Neural progenitor cell (in vitro differentiated cells): ENCODE measurements at regions not wholly inside any gene's neighbourhood (a gene's known extent, or its start where the extent isn't known, plus 50 kb on each side); places are given as distances from the start of the nearest gene placed in this dataset.

Experiments
- DNase-seq: peaks from one replicate; pipeline ENCODE4 v3.0.0-alpha.2; 2016; ENCODE audit warnings: low spot score
- H2AFZ ChIP-seq: fragments of 200-600 bp; sonication (generic); replicated peaks from 2 replicates; pipeline ENCODE4 v1.6.1; 2016; ENCODE audit warnings: antibody characterized with exemption
- H3F3A ChIP-seq: fragments of 200-600 bp; sonication (generic); 2 replicates; pipeline ENCODE4 v1.6.1; 2016; ENCODE audit warnings: antibody characterized with exemption, low read depth
- H3K27ac ChIP-seq: fragments of 200-600 bp; sonication (generic); 2 replicates; pipeline ENCODE4 v1.5.1; 2016; ENCODE audit warnings: mild to moderate bottlenecking
- H3K27me3 ChIP-seq: fragments of 200-600 bp; sonication (generic); 2 replicates; pipeline ENCODE4 v1.6.1; 2016; ENCODE audit warnings: mild to moderate bottlenecking, moderate library complexity
- H3K36me3 ChIP-seq: fragments of 200-600 bp; sonication (generic); 2 replicates; pipeline ENCODE4 v1.5.1; 2016
- H3K4me1 ChIP-seq: fragments of 200-600 bp; sonication (generic); 2 replicates; pipeline ENCODE4 v1.6.1; 2016; ENCODE audit warnings: mixed run types
- H3K4me2 ChIP-seq: fragments of 200-600 bp; sonication (generic); 2 replicates; pipeline ENCODE4 v1.6.1; 2016
- H3K4me3 ChIP-seq: fragments of 200-600 bp; sonication (generic); 2 replicates; pipeline ENCODE4 v1.5.1; 2016
- H3K79me2 ChIP-seq: fragments of 200-600 bp; sonication (generic); 2 replicates; pipeline ENCODE4 v1.6.1; 2016; ENCODE audit warnings: low read depth
- H3K9ac ChIP-seq: fragments of 200-600 bp; sonication (generic); 2 replicates; pipeline ENCODE4 v1.6.1; 2016
- H3K9me3 ChIP-seq: fragments of 200-600 bp; sonication (generic); 2 replicates; pipeline ENCODE4 v1.5.1; 2016; ENCODE audit warnings: low read depth
- H4K20me1 ChIP-seq: fragments of 200-600 bp; sonication (generic); 2 replicates; pipeline ENCODE4 v1.6.1; 2016; ENCODE audit warnings: low read depth
- H3K27ac Mint-ChIP-seq: 3 replicates; pipeline ENCODE4 v1.8.0; 2021; ENCODE audit warnings: mixed read lengths
- H3K27me3 Mint-ChIP-seq: 2 replicates; pipeline ENCODE4 v1.8.0; 2022; ENCODE audit warnings: low read depth, mild to moderate bottlenecking, inconsistent platforms, moderate library complexity, mixed read lengths; ENCODE audit not compliant: insufficient read depth
- H3K36me3 Mint-ChIP-seq: 3 replicates; pipeline ENCODE4 v1.8.0; 2021; ENCODE audit warnings: mixed read lengths
- H3K4me1 Mint-ChIP-seq: 3 replicates; pipeline ENCODE4 v1.8.0; 2021; ENCODE audit warnings: mixed read lengths
- H3K4me3 Mint-ChIP-seq: 3 replicates; pipeline ENCODE4 v1.8.0; 2021; ENCODE audit warnings: mild to moderate bottlenecking, moderate library complexity, mixed read lengths
- H3K9me3 Mint-ChIP-seq: 3 replicates; pipeline ENCODE4 v1.8.0; 2020; ENCODE audit warnings: mixed read lengths
- CTCF ChIP-seq: fragments of 200-600 bp; sonication (generic); IDR thresholded peaks from 2 replicates; pipeline ENCODE4 v1.5.1; 2017; ENCODE audit warnings: antibody characterized with exemption, mild to moderate bottlenecking
- EZH2 ChIP-seq: fragments of 200-600 bp; sonication (generic); IDR thresholded peaks from 2 replicates; pipeline ENCODE4 v1.6.1; 2017; ENCODE audit warnings: antibody characterized with exemption, mild to moderate bottlenecking, moderate library complexity
- EZH2phosphoT487 ChIP-seq: fragments of 200-600 bp; sonication (generic); IDR thresholded peaks from 2 replicates; pipeline ENCODE4 v1.6.1; 2017; ENCODE audit warnings: antibody characterized with exemption

- Mint-ChIP-seq H3K27ac (no peak overlapping the region), H3K27me3 (no peaks in the 10 kb centered on the region), H3K9me3 (no peaks in the 10 kb centered on the region), H3K36me3 (no peaks in the 10 kb centered on the region), H3K4me3 (no peak overlapping the region), H3K4me1 (peaks cover 7% of the 10 kb centered on the region)
- DNase-seq = no peak
- peak overlapping the region; percentile 60 for H2AFZ ChIP-seq
- H3K4me3 ChIP-seq = no peak overlapping the region
- H3K79me2 ChIP-seq = no peaks in the 10 kb centered on the region
- no peak overlapping the region for H3K4me2 ChIP-seq
- no peaks in the 10 kb centered on the region for H3K4me1 ChIP-seq
- H3F3A ChIP-seq = no peaks in the 10 kb centered on the region
- H3K27ac ChIP-seq = no peak overlapping the region
- no peaks in the 10 kb centered on the region for H4K20me1 ChIP-seq
- no peaks in the 10 kb centered on the region for H3K9me3 ChIP-seq
- no peak overlapping the region for H3K9ac ChIP-seq
- no peak for TF ChIP-seq CTCF
- TF ChIP-seq EZH2phosphoT487 = no peak
- TF ChIP-seq EZH2 = no peak
- H3K36me3 ChIP-seq = no peaks in the 10 kb centered on the region
- H3K27me3 ChIP-seq = no peaks in the 10 kb centered on the region
Observed at GRCh38 chr1:60575326-60575977, 501.9 kb upstream of the C1orf87 start.

- no peaks in the 10 kb centered on the region for H3K79me2 ChIP-seq
- H3K4me1 Mint-ChIP-seq = peaks cover 7% of the 10 kb centered on the region
- no peak overlapping the region for H3K9ac ChIP-seq
- no peaks in the 10 kb centered on the region for H3K36me3 ChIP-seq
- no peak overlapping the region for H3K4me3 Mint-ChIP-seq
- H2AFZ ChIP-seq = no peak overlapping the region
- peaks cover 5% of the 10 kb centered on the region for H3K27me3 Mint-ChIP-seq
- H3K27me3 ChIP-seq = no peaks in the 10 kb centered on the region
- no peaks in the 10 kb centered on the region for H3K9me3 Mint-ChIP-seq
- H3K36me3 Mint-ChIP-seq = no peaks in the 10 kb centered on the region
- H3K9me3 ChIP-seq = no peaks in the 10 kb centered on the region
- no peak overlapping the region for H3K27ac Mint-ChIP-seq
- H3K4me3 ChIP-seq = no peak overlapping the region
- TF ChIP-seq CTCF = no peak
- no peak for TF ChIP-seq EZH2
- TF ChIP-seq EZH2phosphoT487 = no peak
- no peaks in the 10 kb centered on the region for H3K4me1 ChIP-seq
- H3F3A ChIP-seq = no peaks in the 10 kb centered on the region
- no peak overlapping the region for H3K27ac ChIP-seq
- no peak for DNase-seq
- no peaks in the 10 kb centered on the region for H4K20me1 ChIP-seq
- H3K4me2 ChIP-seq = no peak overlapping the region
Observed at GRCh38 chr1:60573726-60574409, 500.3 kb upstream of the C1orf87 start.

- Histone ChIP-seq H4K20me1 (no peaks in the 10 kb centered on the region), H3K9ac (no peak overlapping the region), H3F3A (no peaks in the 10 kb centered on the region), H3K4me2 (no peak overlapping the region), H3K9me3 (no peaks in the 10 kb centered on the region), H2AFZ (no peak overlapping the region), H3K4me3 (no peak overlapping the region), H3K79me2 (no peaks in the 10 kb centered on the region), H3K27ac (no peak overlapping the region), H3K4me1 (no peaks in the 10 kb centered on the region), H3K36me3 (no peaks in the 10 kb centered on the region), H3K27me3 (no peaks in the 10 kb centered on the region)
- no peak overlapping the region for H3K4me3 Mint-ChIP-seq
- TF ChIP-seq CTCF (no peak), EZH2phosphoT487 (no peak), EZH2 (no peak)
- H3K27ac Mint-ChIP-seq = no peak overlapping the region
- no peak for DNase-seq
- H3K9me3 Mint-ChIP-seq = no peaks in the 10 kb centered on the region
- peaks cover 5% of the 10 kb centered on the region for H3K27me3 Mint-ChIP-seq
- no peaks in the 10 kb centered on the region for H3K36me3 Mint-ChIP-seq
- peaks cover 7% of the 10 kb centered on the region for H3K4me1 Mint-ChIP-seq
Observed at GRCh38 chr1:60573121-60573520, 499.6 kb upstream of the C1orf87 start.
